Left ventricle myocardium inferior (tissue), 1 donor: ENCODE measurements at regions not wholly inside any gene's neighbourhood (a gene's known extent, or its start where the extent isn't known, plus 50 kb on each side); places are given as distances from the start of the nearest gene placed in this dataset.

Source experiments
- DNase-seq: peaks from one replicate; pipeline ENCODE4 v3.0.0-alpha.2; 2020
- H3K27ac ChIP-seq: fragments of 200-600 bp; replicated peaks from 2 replicates; pipeline ENCODE4 v1.8.0; 2021
- H3K27me3 ChIP-seq: fragments of 200-600 bp; 2 replicates; pipeline ENCODE4 v1.8.0; 2021; ENCODE audit warnings: low read depth
- H3K36me3 ChIP-seq: fragments of 200-600 bp; 2 replicates; pipeline ENCODE4 v1.8.0; 2021
- H3K4me1 ChIP-seq: fragments of 200-600 bp; 2 replicates; pipeline ENCODE4 v1.8.0; 2021
- H3K4me3 ChIP-seq: fragments of 200-600 bp; 2 replicates; pipeline ENCODE4 v1.8.0; 2021; ENCODE audit warnings: mild to moderate bottlenecking, moderate library complexity
- H3K9me3 ChIP-seq: fragments of 200-600 bp; replicated peaks from 2 replicates; pipeline ENCODE4 v1.8.0; 2021
- intact Hi-C: fragments of 100-400 bp; cut with micrococcal nuclease; formaldehyde crosslinking; loops from one replicate; pipeline ENCODE4 v1.11.0; 2022
- TF ChIP-seq, protein P1 (sequence below): fragments of 200-600 bp; IDR thresholded peaks from 2 replicates; pipeline ENCODE4 v1.8.0; 2021; ENCODE audit warnings: antibody characterized with exemption, mild to moderate bottlenecking, borderline replicate concordance
- donor health status: DM: no; HTN: yes; CAD: no; lungs with severe emphysema.

DNA sequence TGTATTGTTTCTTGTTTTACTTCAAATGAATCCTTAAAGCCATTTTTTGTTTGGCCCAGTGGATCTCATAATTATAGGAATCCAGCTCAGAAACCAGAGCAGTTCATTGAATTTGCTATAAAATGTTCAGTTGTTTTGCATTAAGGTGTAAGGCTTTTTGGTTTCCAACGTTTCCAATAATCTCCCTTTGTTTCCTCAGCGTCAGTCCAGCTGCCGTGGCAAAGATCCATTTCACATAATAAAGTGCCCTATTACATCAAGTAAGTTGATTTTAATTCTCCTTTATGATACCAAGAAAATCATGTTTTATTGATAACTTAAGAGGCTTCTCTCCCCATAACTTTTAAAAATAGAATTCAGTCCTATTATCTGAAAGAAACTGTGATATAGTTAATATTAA is 472.6 kb downstream of the UTRN start:
- H3K4me3 ChIP-seq = no peak overlapping the region
- H3K27me3 ChIP-seq = no peaks in the 10 kb centered on the region
- H3K9me3 ChIP-seq = no peaks in the 10 kb centered on the region
- DNase-seq = no peak
- H3K36me3 ChIP-seq = peaks cover 20% of the 10 kb centered on the region
- intact Hi-C loops = no loop called here
- H3K27ac ChIP-seq = no peak overlapping the region
- TF ChIP-seq, protein P1, sequence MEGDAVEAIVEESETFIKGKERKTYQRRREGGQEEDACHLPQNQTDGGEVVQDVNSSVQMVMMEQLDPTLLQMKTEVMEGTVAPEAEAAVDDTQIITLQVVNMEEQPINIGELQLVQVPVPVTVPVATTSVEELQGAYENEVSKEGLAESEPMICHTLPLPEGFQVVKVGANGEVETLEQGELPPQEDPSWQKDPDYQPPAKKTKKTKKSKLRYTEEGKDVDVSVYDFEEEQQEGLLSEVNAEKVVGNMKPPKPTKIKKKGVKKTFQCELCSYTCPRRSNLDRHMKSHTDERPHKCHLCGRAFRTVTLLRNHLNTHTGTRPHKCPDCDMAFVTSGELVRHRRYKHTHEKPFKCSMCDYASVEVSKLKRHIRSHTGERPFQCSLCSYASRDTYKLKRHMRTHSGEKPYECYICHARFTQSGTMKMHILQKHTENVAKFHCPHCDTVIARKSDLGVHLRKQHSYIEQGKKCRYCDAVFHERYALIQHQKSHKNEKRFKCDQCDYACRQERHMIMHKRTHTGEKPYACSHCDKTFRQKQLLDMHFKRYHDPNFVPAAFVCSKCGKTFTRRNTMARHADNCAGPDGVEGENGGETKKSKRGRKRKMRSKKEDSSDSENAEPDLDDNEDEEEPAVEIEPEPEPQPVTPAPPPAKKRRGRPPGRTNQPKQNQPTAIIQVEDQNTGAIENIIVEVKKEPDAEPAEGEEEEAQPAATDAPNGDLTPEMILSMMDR = no peak
- H3K4me1 ChIP-seq = no peaks in the 10 kb centered on the region

DNA sequence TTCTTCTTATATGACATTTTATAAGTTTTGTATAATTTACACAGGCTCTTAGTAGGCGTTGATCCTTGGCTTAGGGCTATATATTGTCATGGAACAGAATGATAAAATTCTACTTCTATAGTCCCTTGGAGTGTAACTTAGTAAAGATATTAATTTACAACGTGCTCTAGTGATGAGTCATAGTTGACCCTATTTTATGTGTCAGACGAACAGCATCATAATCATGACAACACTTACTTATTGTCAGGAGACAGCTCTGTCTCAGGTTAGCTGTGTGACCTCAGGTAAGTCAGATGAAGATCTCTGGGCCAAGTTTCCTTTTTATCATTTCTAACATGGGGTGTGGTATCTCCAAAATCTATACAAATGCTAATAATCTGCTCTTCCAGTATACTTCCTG is 473.5 kb downstream of the UTRN start:
- Histone ChIP-seq H3K36me3 (peaks cover 19% of the 10 kb centered on the region), H3K27me3 (no peaks in the 10 kb centered on the region), H3K9me3 (no peaks in the 10 kb centered on the region), H3K27ac (no peak overlapping the region), H3K4me3 (no peak overlapping the region), H3K4me1 (no peaks in the 10 kb centered on the region)
- no peak for DNase-seq
- TF ChIP-seq, protein P1 = no peak
- intact Hi-C loops = no loop called here

DNA sequence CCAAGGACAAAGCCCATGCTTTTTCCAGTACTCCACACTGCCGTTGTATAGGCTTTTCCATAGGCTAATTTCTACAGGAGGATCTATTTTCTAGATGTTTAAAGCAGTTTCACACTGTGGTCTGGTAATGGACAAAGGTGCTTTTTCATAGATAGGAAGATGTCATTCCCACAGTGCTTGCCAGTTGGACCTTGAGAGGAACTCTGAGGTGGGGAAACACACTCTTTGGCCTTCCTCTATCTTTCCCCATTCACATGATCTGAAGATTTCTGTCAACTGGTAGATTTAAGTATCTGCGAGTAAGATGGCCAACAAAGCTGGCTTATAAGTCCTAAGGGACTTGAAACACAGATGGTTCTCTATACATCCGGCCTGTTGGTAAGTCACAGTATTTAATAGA is 477.3 kb downstream of the UTRN start:
- TF ChIP-seq, protein P1 = no peak
- intact Hi-C loops = no loop called here
- Histone ChIP-seq H3K9me3 (no peaks in the 10 kb centered on the region), H3K36me3 (peaks cover 8% of the 10 kb centered on the region), H3K27ac (no peak overlapping the region), H3K27me3 (no peaks in the 10 kb centered on the region), H3K4me3 (no peak overlapping the region), H3K4me1 (peaks cover 6% of the 10 kb centered on the region)
- no peak for DNase-seq

DNA sequence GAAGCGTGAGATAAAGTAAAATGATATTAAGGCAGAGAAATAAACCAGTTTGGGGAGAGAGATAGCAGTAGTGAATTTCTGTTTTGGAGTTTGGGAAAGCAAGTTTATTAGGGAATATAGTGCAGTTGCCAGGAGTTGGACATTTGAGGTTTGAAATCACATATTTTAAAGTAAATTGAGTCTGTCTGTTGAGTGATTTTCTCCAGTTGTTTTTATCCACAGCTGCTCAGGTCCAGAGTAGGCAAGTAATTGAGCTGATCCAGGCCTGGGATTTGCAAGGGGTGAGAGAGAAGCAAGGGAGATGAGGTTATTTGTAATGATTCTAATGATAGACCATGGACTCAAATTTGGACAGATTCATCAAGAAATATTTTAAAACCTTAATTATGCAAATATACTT is 481.9 kb downstream of the UTRN start:
- H3K4me3 ChIP-seq = no peak overlapping the region
- H3K36me3 ChIP-seq = peaks cover 7% of the 10 kb centered on the region
- intact Hi-C loops = no loop called here
- no peaks in the 10 kb centered on the region for H3K27me3 ChIP-seq
- DNase-seq = no peak
- TF ChIP-seq, protein P1 = no peak
- H3K9me3 ChIP-seq = no peaks in the 10 kb centered on the region
- H3K27ac ChIP-seq = no peak overlapping the region
- peaks cover 28% of the 10 kb centered on the region for H3K4me1 ChIP-seq

DNA sequence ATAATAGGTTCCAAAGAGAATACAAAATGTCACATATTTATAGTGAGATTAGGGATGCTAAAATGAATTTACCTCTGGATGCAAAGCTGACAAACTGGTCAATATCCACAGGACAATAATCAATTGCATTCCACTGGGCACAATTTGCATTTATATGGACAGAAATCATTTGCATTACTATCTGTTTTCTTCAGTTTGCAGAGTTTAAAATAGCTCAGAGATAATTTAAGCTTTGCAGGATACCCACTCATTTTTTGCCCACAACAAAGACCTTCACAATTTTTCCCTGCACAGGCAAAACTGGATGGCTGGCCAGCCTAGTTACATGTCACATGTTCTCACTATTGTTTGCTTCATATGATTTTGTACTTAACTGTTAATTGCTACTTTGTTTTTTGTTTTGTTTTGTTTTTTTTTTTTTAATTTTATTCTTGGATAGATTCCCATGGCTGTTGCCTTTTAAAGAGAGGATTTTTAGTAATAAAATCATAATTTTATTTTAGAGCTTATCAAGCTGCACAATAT is 483.5 kb downstream of the UTRN start:
- H3K27ac ChIP-seq = peak overlapping the region; percentile 47
- intact Hi-C loops = no loop called here
- H3K4me3 ChIP-seq = no peak overlapping the region
- peaks cover 17% of the 10 kb centered on the region for H3K36me3 ChIP-seq
- DNase-seq = no peak
- TF ChIP-seq, protein P1 = no peak
- no peaks in the 10 kb centered on the region for H3K9me3 ChIP-seq
- no peaks in the 10 kb centered on the region for H3K27me3 ChIP-seq
- peaks cover 28% of the 10 kb centered on the region for H3K4me1 ChIP-seq

DNA sequence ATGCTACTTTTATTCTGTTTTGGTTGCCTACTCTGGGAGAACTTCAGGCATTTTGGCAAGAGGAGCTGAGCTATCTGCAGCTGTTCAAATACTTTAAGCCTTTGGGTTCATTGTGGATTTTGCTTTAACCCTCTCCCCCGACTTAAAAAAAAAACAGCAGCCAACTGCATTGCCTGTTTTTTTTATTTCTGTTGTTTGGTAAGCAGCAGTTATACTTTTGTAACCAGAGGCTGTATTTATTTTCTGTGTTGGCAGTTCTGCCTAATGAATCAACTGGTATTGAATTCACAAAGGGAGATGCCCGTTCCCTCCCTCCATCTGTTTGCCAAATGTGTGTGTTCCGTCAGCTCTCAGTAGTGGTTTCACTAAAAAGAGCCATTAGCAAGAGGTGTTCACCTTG is 484.0 kb downstream of the UTRN start:
- Histone ChIP-seq H3K27ac (peak overlapping the region; percentile 47), H3K4me1 (peaks cover 28% of the 10 kb centered on the region), H3K9me3 (no peaks in the 10 kb centered on the region), H3K27me3 (no peaks in the 10 kb centered on the region), H3K36me3 (peaks cover 22% of the 10 kb centered on the region), H3K4me3 (no peak overlapping the region)
- TF ChIP-seq, protein P1 = no peak
- DNase-seq = no peak
- intact Hi-C loops = no loop called here
